ENCODE measurements at regions not wholly inside any gene's neighbourhood (a gene's known extent, or its start where the extent isn't known, plus 50 kb on each side); places are given as distances from the start of the nearest gene placed in this dataset.

GRCh38 chr1:103170609-103171008 lies 62.3 kb upstream of the COL11A1 start:
- TF ChIP-seq POLR2AphosphoS5 (IDR thresholded peaks at IDR 0.05; ENCODE audit: low read depth) (no peak), REST (IDR thresholded peaks at IDR 0.05; ENCODE audit: unreplicated experiment) (no peak), EZH2 (IDR thresholded peaks at IDR 0.05; ENCODE audit: low read depth, unreplicated experiment) (no peak)
